Middle frontal gyrus (tissue), 1 donor: ENCODE measurements at regions not wholly inside any gene's neighbourhood (a gene's known extent, or its start where the extent isn't known, plus 50 kb on each side); places are given as distances from the start of the nearest gene placed in this dataset.
"Not testable (repeated sequence)": the region's sequence is repeated elsewhere in the genome, so short reads cannot be mapped to it uniquely, and the experiment has no call there.

Experiments used
- DNase-seq: peaks from one replicate; pipeline ENCODE4 v3.0.0-alpha.2; 2015; ENCODE audit warnings: low spot score; ENCODE audit errors: extremely low spot score

DNA sequence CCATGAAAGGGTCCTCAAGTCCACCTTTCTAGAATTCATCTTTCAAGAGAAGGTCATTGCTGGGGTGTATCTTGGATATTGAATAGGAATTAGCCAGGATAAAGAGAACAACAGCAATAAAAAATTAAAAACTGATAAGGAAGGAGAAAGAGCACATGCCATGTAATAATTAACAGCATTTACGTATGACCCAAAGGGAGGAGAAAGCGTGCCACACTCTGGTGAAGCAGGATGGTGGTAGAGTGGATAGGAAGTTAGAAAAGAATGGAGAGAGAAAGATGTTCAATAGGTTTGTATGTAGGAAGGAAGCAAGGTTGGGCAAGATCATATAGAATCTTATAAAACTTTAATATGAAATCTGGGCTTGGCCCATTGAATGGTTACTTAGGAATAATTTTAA, 751.5 kb downstream of the MAT2B start:
- DNase-seq = no peak

DNA sequence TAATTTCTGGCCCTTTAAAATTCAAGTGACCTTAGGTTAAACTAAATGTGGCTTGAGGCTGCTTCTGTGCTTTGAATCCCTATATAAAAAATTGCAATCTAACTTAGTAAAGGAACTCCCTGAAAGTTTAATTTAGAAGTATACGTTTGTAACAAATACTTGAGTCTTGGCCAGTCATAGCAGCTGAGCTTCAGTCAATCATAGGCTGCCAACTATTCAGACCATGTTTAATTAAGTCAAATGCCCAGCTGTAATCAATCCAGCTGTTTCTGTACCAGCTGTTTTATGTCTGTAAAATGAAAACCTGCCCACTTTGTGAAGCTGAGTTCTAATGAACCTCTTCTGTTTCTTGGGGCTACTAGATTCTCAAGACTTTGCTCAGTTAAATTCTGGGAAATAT, 760.1 kb downstream of the MAT2B start:
- DNase-seq = no peak

GRCh38 chr5:164266571-164266970, 761.2 kb downstream of the MAT2B start:
- DNase-seq = no peak

- no peak for DNase-seq
Observed at GRCh38 chr5:164277720-164278119, 772.3 kb downstream of the MAT2B start.

- DNase-seq = no peak
Observed at GRCh38 chr5:164289526-164289925, 784.1 kb downstream of the MAT2B start.

DNA sequence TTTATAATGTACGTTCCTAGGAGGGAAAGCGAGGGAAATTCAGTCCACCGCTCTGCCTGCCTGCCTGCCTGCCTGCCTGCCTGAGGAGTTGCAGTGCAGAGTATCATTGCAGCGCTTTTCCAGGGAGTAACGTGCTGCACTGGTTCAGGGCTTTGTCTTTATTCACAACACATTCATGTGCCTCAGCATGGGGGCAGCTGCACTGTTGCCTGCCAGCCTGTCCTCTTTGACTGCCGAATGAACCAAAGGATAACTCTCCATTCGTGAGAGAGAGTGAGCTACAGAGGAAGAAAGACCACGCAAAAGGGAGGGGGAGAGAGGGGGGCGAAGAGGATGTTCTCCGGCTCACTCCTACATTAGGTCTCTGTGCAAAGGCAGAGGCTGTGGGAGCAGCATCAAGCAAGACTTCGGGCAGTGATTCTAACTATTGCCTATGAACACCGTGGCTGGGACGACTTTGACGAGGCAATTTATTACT, 791.2 kb downstream of the MAT2B start:
- no peak for DNase-seq

- DNase-seq = no peak
Observed at GRCh38 chr5:164298165-164298564, 792.7 kb downstream of the MAT2B start.

DNA sequence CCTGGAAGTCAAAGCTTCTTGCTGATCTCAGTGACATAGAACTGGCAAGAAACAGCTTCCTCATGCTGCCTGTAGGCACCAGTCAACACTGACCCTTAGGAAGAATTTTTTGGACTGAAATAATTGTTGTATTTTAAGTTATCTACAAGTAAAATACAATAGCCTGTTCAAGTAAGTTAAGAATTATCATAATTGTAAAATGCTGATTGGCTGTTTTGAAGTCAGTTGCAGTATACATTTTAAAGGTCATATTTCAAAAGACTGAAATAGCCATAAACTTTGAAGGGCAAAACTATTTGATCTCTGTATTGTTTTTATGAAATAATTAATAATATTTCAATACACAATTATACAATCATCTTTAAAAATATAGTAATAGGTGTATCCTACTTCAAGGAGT, 794.9 kb downstream of the MAT2B start:
- no peak for DNase-seq

GRCh38 chr5:164301136-164301535, 795.7 kb downstream of the MAT2B start:
- DNase-seq = no peak

GRCh38 chr5:164301708-164302107, 796.3 kb downstream of the MAT2B start:
- no peak for DNase-seq

DNA sequence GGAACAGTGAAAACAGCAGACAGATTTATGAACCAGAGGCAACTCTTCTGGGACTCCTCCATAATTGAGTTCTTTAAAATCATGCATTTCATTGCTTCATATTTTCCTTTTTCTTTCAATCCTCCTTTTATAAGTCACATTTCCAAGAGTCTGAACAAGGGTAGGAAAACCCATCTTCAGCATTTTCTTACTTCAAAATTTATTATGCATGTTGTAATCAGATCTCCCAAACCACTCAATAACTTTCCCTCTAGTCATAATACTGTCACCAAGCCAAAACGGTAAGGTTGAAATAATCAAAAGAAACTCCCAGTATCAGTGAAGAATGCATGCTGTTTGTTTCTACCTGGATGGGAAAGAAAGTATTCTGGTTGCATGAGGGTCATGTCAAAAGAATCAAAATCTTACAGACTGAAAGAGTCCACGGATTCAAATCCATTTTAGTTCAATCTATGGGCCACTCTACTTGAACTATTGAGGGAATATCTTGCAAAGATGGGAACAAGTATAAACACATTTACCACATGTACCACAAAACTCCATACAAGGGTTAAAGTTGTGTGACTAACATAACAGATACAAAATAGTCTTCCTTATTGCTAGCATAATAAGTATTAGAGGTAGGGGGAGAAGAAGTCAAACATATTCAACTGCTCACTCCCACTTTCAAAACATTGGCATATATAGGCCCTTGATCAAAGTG, 797.3 kb downstream of the MAT2B start:
- DNase-seq = no peak

DNA sequence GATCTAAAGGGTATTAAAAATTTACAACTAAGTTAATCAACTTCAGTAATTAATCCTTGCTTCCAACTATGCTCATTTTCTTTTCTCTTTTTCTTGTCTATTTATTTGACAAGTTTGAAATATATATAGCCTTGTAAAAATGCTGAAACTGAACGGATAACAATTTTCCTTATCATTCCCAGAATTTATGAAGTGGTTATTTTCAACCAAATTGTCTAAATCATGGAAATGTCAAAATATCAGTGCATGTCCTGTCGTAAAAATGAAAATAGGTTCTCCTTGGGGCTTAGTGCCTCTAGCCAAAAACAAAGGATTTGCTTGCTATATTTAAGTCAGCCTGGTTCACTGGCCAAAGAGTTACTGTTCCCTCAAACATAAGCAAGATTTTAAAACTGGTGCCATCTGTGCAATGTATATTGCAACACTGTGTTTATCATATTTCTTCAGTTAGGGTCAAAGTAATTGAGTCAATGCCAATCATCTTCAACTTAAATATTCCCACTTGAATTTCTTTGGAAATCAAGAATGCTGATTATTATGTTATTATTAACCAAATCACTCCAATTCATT, 798.3 kb downstream of the MAT2B start:
- no peak for DNase-seq

DNA sequence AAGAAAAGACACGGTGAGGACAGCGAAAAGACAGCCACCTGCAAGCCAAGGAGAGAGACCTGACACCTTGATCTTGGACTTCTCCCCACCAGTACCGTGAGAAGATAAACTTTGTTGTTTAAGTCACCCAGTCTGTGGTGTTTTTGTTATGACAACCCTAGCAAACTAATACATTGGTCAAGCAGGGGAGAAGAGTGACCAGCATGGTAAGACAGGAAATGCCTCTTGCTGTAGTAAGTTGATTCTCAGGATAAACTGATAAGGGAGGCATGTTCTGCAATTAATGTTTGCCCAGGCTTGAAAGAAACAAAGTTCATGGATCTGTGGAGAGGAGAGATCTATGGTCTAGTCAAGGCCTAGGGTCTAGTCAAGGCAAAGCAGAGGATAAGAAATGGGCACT, 801.2 kb downstream of the MAT2B start:
- no peak for DNase-seq

- no peak for DNase-seq
Observed at GRCh38 chr5:164312801-164313200, 807.4 kb downstream of the MAT2B start.

DNA sequence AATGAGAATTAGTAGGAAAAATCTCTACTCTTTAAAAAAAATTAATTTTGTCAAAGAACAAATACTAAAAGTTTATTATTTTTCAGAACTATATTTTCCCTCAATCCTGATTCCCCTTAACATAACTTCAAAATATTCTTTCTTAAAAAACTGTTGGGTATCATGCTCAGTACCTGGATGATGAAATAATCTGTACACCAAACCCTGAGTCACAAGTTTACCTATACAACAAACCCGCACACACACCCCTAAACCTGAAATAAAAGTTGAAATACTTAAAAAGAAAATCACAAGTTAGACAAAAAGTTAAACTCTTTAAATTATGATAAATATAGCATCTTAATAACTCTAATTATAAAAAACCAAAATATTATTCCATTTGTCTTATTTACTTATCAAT, 812.3 kb downstream of the MAT2B start:
- DNase-seq = no peak

- no peak for DNase-seq
Observed at GRCh38 chr5:164319161-164319560, 813.7 kb downstream of the MAT2B start.

DNA sequence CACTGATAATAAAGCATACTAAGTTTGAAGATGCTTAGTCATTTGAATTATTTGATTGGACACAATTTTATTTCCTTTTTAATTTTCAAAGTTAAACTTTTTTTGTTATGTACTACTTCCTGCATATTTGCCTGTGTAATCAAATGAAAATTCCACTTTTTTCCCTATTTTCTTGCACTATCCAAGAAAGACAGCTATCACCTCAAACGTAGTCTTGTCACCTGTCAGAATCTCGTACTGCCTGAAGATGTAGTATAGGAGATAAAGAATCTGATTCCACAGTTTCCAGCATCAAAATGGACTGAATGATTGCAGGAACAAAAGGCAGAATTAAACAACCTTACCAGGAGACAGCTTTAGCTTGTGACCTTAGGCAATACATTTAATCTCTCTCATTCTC, 818.8 kb downstream of the MAT2B start:
- no peak for DNase-seq

DNA sequence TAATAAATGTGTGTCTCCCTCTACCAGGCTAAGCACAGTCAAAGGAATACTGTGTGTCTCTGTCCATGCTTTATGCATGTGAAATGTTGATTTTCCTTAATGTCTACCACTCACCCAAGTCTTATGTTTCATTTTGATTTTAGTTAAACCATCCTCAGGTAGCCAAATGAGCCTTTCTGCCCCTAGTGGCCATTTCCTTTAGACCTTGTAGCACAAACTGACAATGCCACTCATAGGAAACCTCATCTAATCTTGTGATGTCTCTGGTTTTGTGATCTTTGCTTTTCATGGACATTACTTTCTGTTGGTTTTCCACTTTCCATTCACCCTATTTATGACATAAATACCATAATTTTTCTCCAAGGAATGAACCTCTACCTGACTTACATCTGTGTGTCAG, 820.8 kb downstream of the MAT2B start:
- no peak for DNase-seq

- DNase-seq = not testable (repeated sequence)
Observed at GRCh38 chr5:164327166-164327565, 821.7 kb downstream of the MAT2B start.

GRCh38 chr5:164332349-164333196, 827.2 kb downstream of the MAT2B start:
- no peak for DNase-seq

DNA sequence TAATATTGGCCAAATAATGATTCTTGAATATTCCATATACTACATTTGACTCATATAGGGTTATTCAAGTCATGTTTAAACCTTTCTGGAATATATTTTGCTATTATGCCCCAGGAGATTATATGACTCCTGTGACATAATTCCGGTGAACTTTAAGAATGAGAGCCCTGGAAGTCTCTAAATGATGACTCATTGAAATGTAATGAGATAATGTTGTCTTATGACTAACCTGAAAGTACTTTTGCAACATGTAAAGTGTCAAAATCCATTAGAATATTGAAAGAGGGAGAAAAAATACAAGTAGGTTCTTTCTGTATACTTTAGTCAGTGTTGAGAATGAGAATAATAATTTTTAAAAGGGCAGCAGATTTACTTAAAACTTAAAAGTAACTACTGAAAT, 830.4 kb downstream of the MAT2B start:
- no peak for DNase-seq

- no peak for DNase-seq
Observed at GRCh38 chr5:164336276-164336675, 830.9 kb downstream of the MAT2B start.
